Stimulated activated CD8-positive, alpha-beta memory T cell treated with anti-CD3 and anti-CD28 coated beads, Interleukin-7, amount 100 ng/mL, for 48 hours (primary cell): ENCODE measurements at regions not wholly inside any gene's neighbourhood (a gene's known extent, or its start where the extent isn't known, plus 50 kb on each side); places are given as distances from the start of the nearest gene placed in this dataset.

Experiments used
- DNase-seq, 2 donors: peaks; one replicate each; pipeline ENCODE4 v3.0.0-alpha.2; 2020; ENCODE audit warnings: low read depth in 1 of 2; ENCODE audit errors: extremely low read depth in 1 of 2

- no peak for DNase-seq
Measured at GRCh38 chr10:3526727-3527501, 258.1 kb downstream of the KLF6 start.

GRCh38 chr10:3525832-3526449, 259.1 kb downstream of the KLF6 start:
- DNase-seq = no peak

- no peak for DNase-seq
Measured at GRCh38 chr10:3524086-3524960, 260.7 kb downstream of the KLF6 start.

GRCh38 chr10:3523309-3524050, 261.5 kb downstream of the KLF6 start:
- no peak for DNase-seq

GRCh38 chr10:3516923-3517255, 268.1 kb downstream of the KLF6 start:
- no peak for DNase-seq

GRCh38 chr10:3516234-3516922, 268.6 kb downstream of the KLF6 start:
- DNase-seq = no peak

- no peak for DNase-seq
Measured at GRCh38 chr10:3514691-3515090, 270.3 kb downstream of the KLF6 start.

- no peak for DNase-seq
Measured at GRCh38 chr10:3512263-3512662, 272.7 kb downstream of the KLF6 start.

- DNase-seq = no peak
Measured at GRCh38 chr10:3511483-3511882, 273.5 kb downstream of the KLF6 start.

- no peak for DNase-seq
Measured at GRCh38 chr10:3510741-3511140, 274.3 kb downstream of the KLF6 start.

GRCh38 chr10:3509355-3509754, 275.7 kb downstream of the KLF6 start:
- DNase-seq = no peak

GRCh38 chr10:3503299-3503698, 281.7 kb downstream of the KLF6 start:
- no peak for DNase-seq

- DNase-seq = no peak
Measured at GRCh38 chr10:3502673-3503072, 282.3 kb downstream of the KLF6 start.

GRCh38 chr10:3500408-3500856, 284.6 kb downstream of the KLF6 start:
- DNase-seq = no peak

GRCh38 chr10:3499120-3499519, 285.9 kb downstream of the KLF6 start:
- no peak for DNase-seq

GRCh38 chr10:3497581-3497980, 287.4 kb downstream of the KLF6 start:
- DNase-seq = no peak

- no peak for DNase-seq
Measured at GRCh38 chr10:3496138-3496537, 288.9 kb downstream of the KLF6 start.

GRCh38 chr10:3495281-3495680, 289.7 kb downstream of the KLF6 start:
- DNase-seq = no peak

GRCh38 chr10:3494838-3495230, 290.2 kb downstream of the KLF6 start:
- no peak for DNase-seq

- no peak for DNase-seq
Measured at GRCh38 chr10:3494131-3494837, 290.7 kb downstream of the KLF6 start.
